NCI-H524 treated with DMSO at 0.1 percent for 48 hours (cell line): ENCODE measurements at regions not wholly inside any gene's neighbourhood (a gene's known extent, or its start where the extent isn't known, plus 50 kb on each side); places are given as distances from the start of the nearest gene placed in this dataset.
A peak's percentile ranks its signal among the peaks of the same experiment; 100 is the strongest.

ENCODE experiments used
- DNase-seq: peaks from one replicate; lab custom pipeline; 2025; lab: John Stamatoyannopoulos, UW

DNA sequence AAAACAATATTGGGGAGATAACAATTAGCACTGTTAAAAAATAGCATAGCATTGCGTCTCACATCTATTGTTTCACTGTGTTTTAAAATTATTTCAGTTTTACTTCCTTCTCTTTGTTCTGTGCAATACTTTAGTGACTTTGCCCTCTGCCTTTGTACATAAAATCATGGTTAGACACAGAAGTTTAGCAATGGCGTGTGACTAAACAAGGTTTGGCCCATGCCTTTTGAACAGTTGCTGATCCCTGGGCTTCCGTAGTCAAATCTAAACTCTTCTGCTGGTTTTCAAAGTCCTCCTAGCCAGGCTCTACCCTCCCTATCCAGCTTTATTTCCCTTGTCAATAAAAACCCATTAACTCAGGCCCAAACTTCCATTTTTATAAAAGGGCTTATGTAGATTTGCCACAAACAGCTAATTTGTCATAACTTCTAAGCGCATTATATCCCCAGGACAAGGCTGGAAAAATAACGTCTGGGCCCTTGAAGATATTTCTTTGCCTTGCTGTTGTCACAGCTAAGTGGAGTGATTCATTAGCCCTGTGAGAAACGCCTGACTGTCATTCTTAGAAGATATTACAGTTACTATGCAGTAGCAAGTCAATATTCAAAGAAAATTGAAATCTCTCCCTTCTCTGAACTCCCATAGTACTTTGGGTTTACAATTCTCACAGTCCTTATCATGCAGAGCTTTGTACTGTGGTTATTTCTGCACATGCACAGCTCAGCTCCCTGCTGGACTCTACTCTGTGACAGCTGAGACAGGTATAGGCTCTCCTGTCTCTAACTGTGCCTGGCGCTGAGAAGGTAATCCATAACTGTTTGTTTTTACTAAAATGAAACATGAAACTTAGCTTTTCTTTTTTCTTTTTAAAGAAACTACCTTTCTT lies 123.4 kb upstream of the SLC24A5 start:
- no peak for DNase-seq

- no peak for DNase-seq
Measured at GRCh38 chr15:47998619-47999019, 122.2 kb upstream of the SLC24A5 start.

- no peak for DNase-seq
Measured at GRCh38 chr15:48001393-48002039, 119.3 kb upstream of the SLC24A5 start.

GRCh38 chr15:48002767-48003166 lies 118.0 kb upstream of the SLC24A5 start:
- DNase-seq, result no peak

GRCh38 chr15:48003441-48003840 lies 117.3 kb upstream of the SLC24A5 start:
- no peak for DNase-seq

GRCh38 chr15:48005077-48005476 lies 115.7 kb upstream of the SLC24A5 start:
- DNase-seq, result no peak

GRCh38 chr15:48006031-48006511 lies 114.7 kb upstream of the SLC24A5 start:
- DNase-seq, result no peak

DNA sequence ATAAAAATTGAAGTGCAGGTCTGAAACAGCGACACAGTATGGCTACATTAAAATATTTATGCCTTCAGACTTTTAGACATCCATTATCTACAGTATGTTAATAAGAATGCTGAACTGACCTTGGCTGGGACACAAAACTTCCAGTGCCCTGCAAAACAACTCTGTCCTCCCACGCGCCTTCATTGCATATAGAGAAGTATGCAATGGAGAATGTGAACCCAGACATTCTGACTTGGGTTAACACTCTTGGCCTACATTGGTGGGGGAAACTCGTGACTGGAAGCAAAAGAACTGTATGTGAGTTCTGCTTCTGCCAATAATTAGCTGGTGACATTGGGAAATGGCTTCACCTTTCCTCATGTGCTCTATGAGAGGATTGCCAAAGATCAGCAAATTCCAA lies 110.5 kb upstream of the SLC24A5 start:
- DNase-seq, result no peak

DNA sequence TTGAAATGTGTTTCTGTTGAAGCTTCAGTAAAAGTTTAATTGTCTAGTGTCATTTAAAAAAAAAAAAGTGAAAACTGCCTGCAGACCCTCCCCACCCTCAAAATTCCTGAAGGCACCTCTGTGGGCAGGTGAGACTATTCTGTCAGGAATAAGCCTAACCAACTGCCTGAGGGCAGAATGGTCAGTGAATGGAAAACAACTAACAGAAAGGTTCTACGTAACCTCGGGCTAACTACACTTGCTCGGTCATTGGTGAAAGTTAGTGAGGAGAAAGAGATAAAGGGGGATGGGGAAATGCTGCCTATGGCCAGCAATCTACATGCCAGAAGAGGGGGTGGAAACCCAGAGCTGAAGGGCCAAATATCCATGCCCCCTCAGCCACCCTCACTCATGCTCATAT lies 108.6 kb upstream of the SLC24A5 start:
- DNase-seq, result no peak

DNA sequence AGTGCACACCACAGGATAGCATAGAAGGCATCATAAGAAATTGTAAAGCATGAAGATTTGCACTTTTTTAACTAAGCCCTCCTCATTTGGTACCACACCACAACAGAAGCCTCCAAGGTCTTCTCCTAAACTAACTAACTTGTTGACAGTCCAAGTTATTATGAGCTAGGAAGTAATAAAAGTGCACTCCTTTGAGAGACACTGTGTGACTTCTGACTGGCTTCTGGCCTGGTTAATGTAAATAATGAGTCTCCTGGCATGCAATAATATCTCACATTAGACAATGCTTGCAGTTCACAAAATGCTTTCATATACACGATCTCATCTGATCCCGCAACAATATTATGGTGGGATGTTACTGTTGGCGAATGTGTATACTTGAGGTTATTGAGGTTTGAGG lies 103.9 kb upstream of the SLC24A5 start:
- DNase-seq, result no peak

- DNase-seq, result no peak
Measured at GRCh38 chr15:48017747-48018146, 103.0 kb upstream of the SLC24A5 start.

GRCh38 chr15:48020166-48020565 lies 100.6 kb upstream of the SLC24A5 start:
- DNase-seq, result peak; percentile 86

DNA sequence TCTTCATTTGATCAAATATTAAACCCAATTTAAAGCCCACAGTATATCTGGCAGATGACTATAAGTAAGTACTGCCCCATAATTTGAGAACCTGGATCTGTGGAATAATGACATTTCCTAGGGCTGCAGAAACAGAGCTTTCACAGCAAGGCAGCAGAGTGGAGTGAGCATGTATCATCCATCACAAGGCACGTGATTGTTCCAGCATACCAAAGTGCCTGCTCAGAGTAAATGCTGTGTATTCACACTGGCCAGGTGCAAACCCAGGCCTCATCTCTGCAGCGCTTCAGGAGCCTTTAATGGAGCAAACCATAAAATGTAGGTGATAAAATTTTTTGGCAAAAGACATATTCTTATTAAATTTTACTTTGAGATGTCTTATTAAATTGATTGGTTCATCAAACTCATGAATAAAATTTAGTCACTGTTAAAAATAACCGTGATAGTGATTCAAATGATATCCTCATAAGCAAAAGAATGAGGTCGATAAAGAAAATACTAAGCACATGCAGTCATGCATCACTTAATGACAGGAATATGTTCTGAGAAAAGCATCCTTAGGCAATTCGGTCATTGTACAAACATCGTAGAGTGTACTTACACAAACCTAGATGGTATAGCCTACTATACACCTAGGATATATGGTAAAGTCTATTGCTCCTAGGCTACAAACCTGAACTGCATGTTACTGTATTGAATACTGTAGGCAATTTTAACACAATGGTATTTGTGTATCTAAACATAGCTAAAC lies 99.3 kb upstream of the SLC24A5 start:
- no peak for DNase-seq

DNA sequence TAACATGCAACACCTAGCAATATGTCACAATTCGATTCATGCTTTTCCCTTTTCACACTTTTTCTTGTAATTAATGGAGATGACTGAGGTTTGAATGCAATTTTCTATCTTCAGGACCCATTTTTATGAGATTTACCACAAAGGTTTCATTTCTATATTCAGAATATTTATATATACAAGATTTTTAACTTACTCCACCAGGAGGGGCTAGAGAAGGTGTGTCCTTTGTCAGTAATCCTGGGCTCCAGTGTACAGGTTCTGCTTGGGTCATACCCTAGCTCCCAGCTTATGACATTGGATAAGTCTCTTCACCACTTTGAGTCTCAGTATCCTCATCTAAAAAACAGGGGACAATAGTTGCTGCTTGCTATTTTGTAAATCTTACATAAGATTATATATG lies 95.7 kb upstream of the SLC24A5 start:
- DNase-seq, result no peak

- DNase-seq, result no peak
Measured at GRCh38 chr15:48028712-48029111, 92.1 kb upstream of the SLC24A5 start.

GRCh38 chr15:48029642-48030041 lies 91.1 kb upstream of the SLC24A5 start:
- DNase-seq, result no peak

- no peak for DNase-seq
Measured at GRCh38 chr15:48031466-48031865, 89.3 kb upstream of the SLC24A5 start.

GRCh38 chr15:48031973-48032372 lies 88.8 kb upstream of the SLC24A5 start:
- DNase-seq, result no peak

DNA sequence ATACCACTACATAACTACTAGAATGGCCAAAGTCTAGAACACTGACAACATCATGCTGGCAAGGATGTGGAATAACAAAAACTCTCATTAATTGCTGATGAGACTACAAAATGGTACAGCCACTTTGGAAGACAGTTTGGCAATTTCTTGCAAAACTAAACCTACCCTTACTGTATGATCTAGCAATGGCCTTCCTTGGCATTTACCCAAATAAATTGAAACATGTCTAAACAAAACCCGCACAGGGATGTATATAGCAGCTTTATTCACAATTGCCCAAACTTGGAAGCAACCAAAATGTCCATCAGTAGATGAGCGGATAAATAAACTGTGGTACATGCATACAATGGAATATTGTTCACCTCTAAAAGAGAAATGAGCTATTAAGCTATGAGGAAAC lies 87.9 kb upstream of the SLC24A5 start:
- DNase-seq, result no peak

DNA sequence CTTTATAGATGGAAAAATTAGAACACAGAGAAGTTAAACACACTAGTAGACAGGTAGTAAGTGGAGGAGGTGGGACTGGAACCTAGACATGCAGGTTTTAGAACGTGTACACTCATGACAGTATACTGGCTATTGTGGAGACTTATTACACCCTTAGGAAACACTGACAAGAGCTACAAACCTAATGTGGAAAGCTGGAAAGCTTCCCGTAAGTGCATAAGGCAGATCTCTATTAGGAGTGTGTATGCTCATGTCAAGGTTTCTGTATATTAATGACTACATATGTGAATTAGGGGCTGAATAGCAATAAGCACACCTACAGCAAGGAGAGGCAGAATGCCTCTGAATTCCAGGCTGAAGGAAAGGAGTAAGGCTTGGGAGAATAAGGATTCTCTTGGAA lies 82.6 kb upstream of the SLC24A5 start:
- no peak for DNase-seq

DNA sequence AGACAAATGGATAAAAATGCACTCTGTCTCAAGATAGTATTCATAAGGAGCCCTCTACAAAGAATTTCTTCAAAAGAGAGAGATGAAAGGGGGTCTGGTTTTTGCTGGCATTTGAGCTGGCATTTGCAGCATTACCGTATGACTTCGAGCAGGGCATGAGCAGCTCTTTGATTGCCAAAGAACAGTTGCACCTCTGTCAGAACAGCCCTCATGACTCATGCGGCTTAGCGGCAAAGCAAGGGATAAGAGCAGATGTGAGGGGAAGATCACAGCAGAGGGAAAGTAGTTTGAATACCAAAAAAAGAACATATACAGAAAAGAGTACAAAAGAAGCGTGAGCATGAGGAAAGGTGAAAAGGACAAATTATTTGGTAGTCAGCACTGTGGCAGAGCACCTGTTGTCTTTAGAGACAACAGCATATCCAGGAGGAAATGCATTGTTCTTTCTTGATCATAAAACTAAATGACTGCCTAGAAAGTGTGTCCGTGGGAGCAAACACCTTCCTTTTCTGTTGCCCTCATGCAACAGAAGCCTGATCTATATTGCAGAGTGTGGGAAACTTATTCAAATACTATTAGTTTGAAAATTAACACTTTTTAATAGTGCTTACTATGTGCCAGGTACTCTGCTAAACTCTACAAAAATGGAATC lies 80.5 kb upstream of the SLC24A5 start:
- peak; percentile 10 for DNase-seq

GRCh38 chr15:48041454-48041853 lies 79.3 kb upstream of the SLC24A5 start:
- DNase-seq, result no peak
